ENCODE measurements at regions not wholly inside any gene's neighbourhood (a gene's known extent, or its start where the extent isn't known, plus 50 kb on each side); places are given as distances from the start of the nearest gene placed in this dataset.

- no peaks in the 10 kb centered on the region for H3K9me3 ChIP-seq (replicated peaks; ENCODE audit: insufficient read depth, low read length)
- no peaks in the 10 kb centered on the region for H3F3A ChIP-seq (ENCODE audit: insufficient read depth, low read length)
- no peaks in the 10 kb centered on the region for H4K20me1 ChIP-seq (ENCODE audit: insufficient read depth, low read length)
- no peak overlapping the region for H2AFZ ChIP-seq (ENCODE audit: low read length)
- H3K36me3 ChIP-seq (replicated peaks; ENCODE audit: insufficient read depth, low read length): no peaks in the 10 kb centered on the region
- H3K4me3 ChIP-seq (ENCODE audit: low read length): no peak overlapping the region
- no peak overlapping the region for H3K9ac ChIP-seq (ENCODE audit: low read length)
- H3K4me1 ChIP-seq (ENCODE audit: low read length): no peaks in the 10 kb centered on the region
- H3K79me2 ChIP-seq (ENCODE audit: low read length): no peaks in the 10 kb centered on the region
- H3K27ac ChIP-seq (ENCODE audit: low read length): no peak overlapping the region
- no peak overlapping the region for H3K4me2 ChIP-seq (ENCODE audit: low read depth, low read length)
- H3K9me2 ChIP-seq (replicated peaks; ENCODE audit: insufficient read depth, low read length): no peaks in the 10 kb centered on the region
- DNase-seq: no peak
- no peaks in the 10 kb centered on the region for H3K27me3 ChIP-seq (replicated peaks; ENCODE audit: insufficient read depth, low read length)
- TF ChIP-seq EZH2phosphoT487 (IDR thresholded peaks at IDR 0.05; ENCODE audit: low read length): no peak
- no peak for TF ChIP-seq CTCF (IDR thresholded peaks at IDR 0.05; ENCODE audit: low read length)
- TF ChIP-seq EZH2 (optimal IDR thresholded peaks at IDR 0.05; ENCODE audit: low read depth, low read length): no peak
These were observed 134.3 kb downstream of the ACKR3 start for GRCh38 chr2:236703906-236704305.

GRCh38 chr2:236704887-236705286, 135.3 kb downstream of the ACKR3 start:
- H4K20me1 ChIP-seq (ENCODE audit: insufficient read depth, low read length): no peaks in the 10 kb centered on the region
- no peak overlapping the region for H3K4me2 ChIP-seq (ENCODE audit: low read depth, low read length)
- H3K36me3 ChIP-seq (replicated peaks; ENCODE audit: insufficient read depth, low read length): no peaks in the 10 kb centered on the region
- no peaks in the 10 kb centered on the region for H3K27me3 ChIP-seq (replicated peaks; ENCODE audit: insufficient read depth, low read length)
- TF ChIP-seq CTCF (IDR thresholded peaks at IDR 0.05; ENCODE audit: low read length): no peak
- TF ChIP-seq EZH2phosphoT487 (IDR thresholded peaks at IDR 0.05; ENCODE audit: low read length): no peak
- no peaks in the 10 kb centered on the region for H3K9me3 ChIP-seq (replicated peaks; ENCODE audit: insufficient read depth, low read length)
- H3F3A ChIP-seq (ENCODE audit: insufficient read depth, low read length): no peaks in the 10 kb centered on the region
- no peak overlapping the region for H3K4me3 ChIP-seq (ENCODE audit: low read length)
- no peaks in the 10 kb centered on the region for H3K4me1 ChIP-seq (ENCODE audit: low read length)
- no peaks in the 10 kb centered on the region for H3K9me2 ChIP-seq (replicated peaks; ENCODE audit: insufficient read depth, low read length)
- no peak overlapping the region for H2AFZ ChIP-seq (ENCODE audit: low read length)
- H3K9ac ChIP-seq (ENCODE audit: low read length): no peak overlapping the region
- no peak overlapping the region for H3K27ac ChIP-seq (ENCODE audit: low read length)
- H3K79me2 ChIP-seq (ENCODE audit: low read length): no peaks in the 10 kb centered on the region
- no peak for DNase-seq

- H3F3A ChIP-seq (ENCODE audit: insufficient read depth, low read length): no peaks in the 10 kb centered on the region
- no peaks in the 10 kb centered on the region for H3K36me3 ChIP-seq (replicated peaks; ENCODE audit: insufficient read depth, low read length)
- no peak overlapping the region for H3K9ac ChIP-seq (ENCODE audit: low read length)
- H3K9me2 ChIP-seq (replicated peaks; ENCODE audit: insufficient read depth, low read length): no peaks in the 10 kb centered on the region
- H3K27me3 ChIP-seq (replicated peaks; ENCODE audit: insufficient read depth, low read length): no peaks in the 10 kb centered on the region
- H3K79me2 ChIP-seq (ENCODE audit: low read length): no peaks in the 10 kb centered on the region
- TF ChIP-seq EZH2 (optimal IDR thresholded peaks at IDR 0.05; ENCODE audit: low read depth, low read length) (no peak), EZH2phosphoT487 (IDR thresholded peaks at IDR 0.05; ENCODE audit: low read length) (no peak), CTCF (IDR thresholded peaks at IDR 0.05; ENCODE audit: low read length) (no peak)
- no peak overlapping the region for H3K4me2 ChIP-seq (ENCODE audit: low read depth, low read length)
- H3K4me3 ChIP-seq (ENCODE audit: low read length): no peak overlapping the region
- no peaks in the 10 kb centered on the region for H3K9me3 ChIP-seq (replicated peaks; ENCODE audit: insufficient read depth, low read length)
- no peaks in the 10 kb centered on the region for H4K20me1 ChIP-seq (ENCODE audit: insufficient read depth, low read length)
- H3K4me1 ChIP-seq (ENCODE audit: low read length): no peaks in the 10 kb centered on the region
- no peak overlapping the region for H2AFZ ChIP-seq (ENCODE audit: low read length)
- H3K27ac ChIP-seq (ENCODE audit: low read length): no peak overlapping the region
- DNase-seq: no peak
These were observed 135.9 kb downstream of the ACKR3 start for GRCh38 chr2:236705295-236706105.
